Ishikawa (cell line): ENCODE measurements at regions not wholly inside any gene's neighbourhood (a gene's known extent, or its start where the extent isn't known, plus 50 kb on each side); places are given as distances from the start of the nearest gene placed in this dataset.

ENCODE experiments used
- CEBPB ChIP-seq: IDR thresholded peaks from 2 replicates; pipeline ENCODE4 v1.6.1; 2012
- CREB1 ChIP-seq: IDR thresholded peaks from 2 replicates; pipeline ENCODE4 v1.6.1; 2012; ENCODE audit warnings: low read depth
- EGR1 ChIP-seq: IDR thresholded peaks from 2 replicates; pipeline ENCODE4 v1.6.1; 2012
- EP300 ChIP-seq: IDR thresholded peaks from 2 replicates; pipeline ENCODE4 v1.6.1; 2012; ENCODE audit warnings: borderline replicate concordance
- MAX ChIP-seq: IDR thresholded peaks from 2 replicates; pipeline ENCODE4 v1.6.1; 2012
- NFIC ChIP-seq: IDR thresholded peaks from 2 replicates; pipeline ENCODE4 v1.6.1; 2012
- RAD21 ChIP-seq: IDR thresholded peaks from 2 replicates; pipeline ENCODE4 v1.6.1; 2012; ENCODE audit warnings: low read depth
- REST ChIP-seq: IDR thresholded peaks from 2 replicates; pipeline ENCODE4 v1.6.1; 2012; ENCODE audit warnings: low read depth, mild to moderate bottlenecking
- TAF1 ChIP-seq: IDR thresholded peaks from 2 replicates; pipeline ENCODE4 v1.6.1; 2012; ENCODE audit warnings: low read depth, mild to moderate bottlenecking
- TCF12 ChIP-seq: IDR thresholded peaks from 2 replicates; pipeline ENCODE4 v1.6.1; 2012; ENCODE audit warnings: low read depth
- TEAD4 ChIP-seq: IDR thresholded peaks from 2 replicates; pipeline ENCODE4 v1.6.1; 2012
- USF1 ChIP-seq: IDR thresholded peaks from 2 replicates; pipeline ENCODE4 v1.6.1; 2012
- YY1 ChIP-seq: IDR thresholded peaks from 2 replicates; pipeline ENCODE4 v1.6.1; 2012; ENCODE audit warnings: low read depth

GRCh38 chr17:69818467-69818866 is 256.6 kb upstream of the KCNJ16 start:
- no peak for TF ChIP-seq NFIC
- no peak for TF ChIP-seq TCF12
- TF ChIP-seq CREB1 = no peak
- TF ChIP-seq CEBPB = no peak
- no peak for TF ChIP-seq EP300
- TF ChIP-seq YY1 = no peak
- no peak for TF ChIP-seq TEAD4
- TF ChIP-seq RAD21 = no peak
- no peak for TF ChIP-seq TAF1
- TF ChIP-seq REST = no peak
- no peak for TF ChIP-seq EGR1
- no peak for TF ChIP-seq USF1
- no peak for TF ChIP-seq MAX
